T-helper 9 cell (primary cell): ENCODE measurements at regions not wholly inside any gene's neighbourhood (a gene's known extent, or its start where the extent isn't known, plus 50 kb on each side); places are given as distances from the start of the nearest gene placed in this dataset.
"Not testable (repeated sequence)": the region's sequence is repeated elsewhere in the genome, so short reads cannot be mapped to it uniquely, and the experiment has no call there.

ENCODE experiments used
- DNase-seq: peaks from one replicate; pipeline ENCODE4 v3.0.0-alpha.2; 2020

GRCh38 chr5:89055695-89056085, 172.7 kb upstream of the MEF2C start:
- DNase-seq, result no peak

GRCh38 chr5:89055015-89055694, 172.2 kb upstream of the MEF2C start:
- DNase-seq, result no peak

GRCh38 chr5:89053547-89053946, 170.6 kb upstream of the MEF2C start:
- DNase-seq, result no peak

- DNase-seq, result not testable (repeated sequence)
These were observed 167.1 kb upstream of the MEF2C start for GRCh38 chr5:89050062-89050461.

GRCh38 chr5:89047571-89047970, 164.6 kb upstream of the MEF2C start:
- DNase-seq, result no peak

GRCh38 chr5:89045216-89045615, 162.2 kb upstream of the MEF2C start:
- DNase-seq, result no peak

- no peak for DNase-seq
These were observed 161.8 kb upstream of the MEF2C start for GRCh38 chr5:89044674-89045200.

- DNase-seq, result no peak
These were observed 160.7 kb upstream of the MEF2C start for GRCh38 chr5:89043676-89044075.

- DNase-seq, result no peak
These were observed 159.8 kb upstream of the MEF2C start for GRCh38 chr5:89042746-89043145.

GRCh38 chr5:89041976-89042375, 159.0 kb upstream of the MEF2C start:
- no peak for DNase-seq

GRCh38 chr5:89041249-89041779, 158.3 kb upstream of the MEF2C start:
- no peak for DNase-seq

- DNase-seq, result no peak
These were observed 153.9 kb upstream of the MEF2C start for GRCh38 chr5:89036704-89037489.

- DNase-seq, result no peak
These were observed 153.2 kb upstream of the MEF2C start for GRCh38 chr5:89036166-89036565.

- DNase-seq, result no peak
These were observed 151.6 kb upstream of the MEF2C start for GRCh38 chr5:89034588-89034987.

- no peak for DNase-seq
These were observed 147.8 kb upstream of the MEF2C start for GRCh38 chr5:89030798-89031197.

GRCh38 chr5:89028595-89029285, 145.8 kb upstream of the MEF2C start:
- DNase-seq, result no peak

GRCh38 chr5:89024045-89024444, 141.1 kb upstream of the MEF2C start:
- DNase-seq, result no peak

GRCh38 chr5:89020926-89021610, 138.1 kb upstream of the MEF2C start:
- no peak for DNase-seq

GRCh38 chr5:89016741-89017303, 133.8 kb upstream of the MEF2C start:
- DNase-seq, result no peak

GRCh38 chr5:89015409-89015808, 132.4 kb upstream of the MEF2C start:
- DNase-seq, result no peak

GRCh38 chr5:89011778-89012711, 129.1 kb upstream of the MEF2C start:
- DNase-seq, result no peak
